ENCODE measurements at regions not wholly inside any gene's neighbourhood (a gene's known extent, or its start where the extent isn't known, plus 50 kb on each side); places are given as distances from the start of the nearest gene placed in this dataset.
A peak's percentile ranks its signal among the peaks of the same experiment; 100 is the strongest.

GRCh38 chr6:113642001-113642713 lies 215.0 kb upstream of the MARCKS start:
- H3K36me3 ChIP-seq (replicated peaks; ENCODE audit: insufficient read depth, low read length) = no peaks in the 10 kb centered on the region
- H4K20me1 ChIP-seq (ENCODE audit: insufficient read depth, low read length) = no peaks in the 10 kb centered on the region
- H3K4me3 ChIP-seq (ENCODE audit: low read length) = no peak overlapping the region
- peaks cover 3% of the 10 kb centered on the region; the same call in 1 of the 2 replicates for H3F3A ChIP-seq (ENCODE audit: insufficient read depth, low read length)
- peaks cover 27% of the 10 kb centered on the region for H3K4me1 ChIP-seq (ENCODE audit: low read length)
- no peak overlapping the region for H2AFZ ChIP-seq (ENCODE audit: low read length)
- H3K79me2 ChIP-seq (ENCODE audit: low read length) = no peaks in the 10 kb centered on the region
- H3K9me2 ChIP-seq (replicated peaks; ENCODE audit: insufficient read depth, low read length) = no peaks in the 10 kb centered on the region
- no peaks in the 10 kb centered on the region for H3K9me3 ChIP-seq (replicated peaks; ENCODE audit: insufficient read depth, low read length)
- no peak overlapping the region for H3K9ac ChIP-seq (ENCODE audit: low read length)
- TF ChIP-seq EZH2phosphoT487 (IDR thresholded peaks at IDR 0.05; ENCODE audit: low read length) = no peak
- no peak for TF ChIP-seq EZH2 (optimal IDR thresholded peaks at IDR 0.05; ENCODE audit: low read depth, low read length)
- no peak for TF ChIP-seq CTCF (IDR thresholded peaks at IDR 0.05; ENCODE audit: low read length)
- no peak overlapping the region for H3K4me2 ChIP-seq (ENCODE audit: low read depth, low read length)
- no peak for DNase-seq
- no peak overlapping the region for H3K27ac ChIP-seq (ENCODE audit: low read length)
- H3K27me3 ChIP-seq (replicated peaks; ENCODE audit: insufficient read depth, low read length) = no peaks in the 10 kb centered on the region

DNA sequence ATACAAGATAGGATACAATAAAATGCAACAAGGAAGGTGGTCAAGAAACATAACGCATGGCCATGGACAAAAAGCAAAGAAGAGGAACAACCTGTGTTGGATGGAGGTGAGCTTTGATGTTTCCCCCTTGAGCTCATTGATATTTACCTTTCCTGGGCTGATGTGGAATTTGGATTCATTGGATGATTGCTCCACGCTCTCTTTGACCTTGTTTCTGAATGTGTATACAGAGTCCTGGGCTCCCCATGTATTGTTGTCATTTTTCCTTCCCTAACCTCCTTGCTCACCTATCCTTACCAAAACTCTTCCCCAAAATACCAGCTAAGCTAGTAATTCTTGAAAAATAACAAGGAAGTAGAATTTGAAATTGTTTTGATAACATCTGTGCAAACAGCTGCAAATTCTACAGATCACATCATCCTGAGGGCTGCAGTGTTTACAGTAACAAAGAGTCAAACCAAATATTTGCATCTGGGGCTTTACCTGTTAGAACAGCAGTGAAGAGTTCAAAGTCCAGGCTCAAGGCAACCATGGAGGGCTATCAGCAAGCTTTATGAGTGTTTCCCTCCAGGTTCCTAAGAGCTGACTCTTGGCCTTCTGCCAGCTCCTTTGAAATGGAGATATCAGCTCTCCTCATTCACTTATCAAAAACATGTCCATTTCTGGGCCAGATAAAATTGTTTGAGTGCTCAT lies 214.3 kb upstream of the MARCKS start:
- Histone ChIP-seq H3K4me3 (ENCODE audit: low read length) (no peak overlapping the region), H3K36me3 (replicated peaks; ENCODE audit: insufficient read depth, low read length) (no peaks in the 10 kb centered on the region), H3K27ac (ENCODE audit: low read length) (no peak overlapping the region), H4K20me1 (ENCODE audit: insufficient read depth, low read length) (no peaks in the 10 kb centered on the region), H2AFZ (ENCODE audit: low read length) (no peak overlapping the region), H3F3A (ENCODE audit: insufficient read depth, low read length) (peaks cover 6% of the 10 kb centered on the region; the same call in 1 of the 2 replicates), H3K4me2 (ENCODE audit: low read depth, low read length) (no peak overlapping the region), H3K4me1 (ENCODE audit: low read length) (peaks cover 32% of the 10 kb centered on the region), H3K27me3 (replicated peaks; ENCODE audit: insufficient read depth, low read length) (no peaks in the 10 kb centered on the region), H3K9me2 (replicated peaks; ENCODE audit: insufficient read depth, low read length) (no peaks in the 10 kb centered on the region), H3K9ac (ENCODE audit: low read length) (no peak overlapping the region), H3K9me3 (replicated peaks; ENCODE audit: insufficient read depth, low read length) (no peaks in the 10 kb centered on the region), H3K79me2 (ENCODE audit: low read length) (no peaks in the 10 kb centered on the region)
- no peak for TF ChIP-seq CTCF (IDR thresholded peaks at IDR 0.05; ENCODE audit: low read length)
- TF ChIP-seq EZH2 (optimal IDR thresholded peaks at IDR 0.05; ENCODE audit: low read depth, low read length) = no peak
- TF ChIP-seq EZH2phosphoT487 (IDR thresholded peaks at IDR 0.05; ENCODE audit: low read length) = no peak
- peak; percentile 45 for DNase-seq

- Histone ChIP-seq H3K9ac (ENCODE audit: low read length) (no peak overlapping the region), H3K4me2 (ENCODE audit: low read depth, low read length) (no peak overlapping the region), H3K27ac (ENCODE audit: low read length) (no peak overlapping the region), H3F3A (ENCODE audit: insufficient read depth, low read length) (peaks cover 6% of the 10 kb centered on the region; the same call in 1 of the 2 replicates), H3K4me1 (ENCODE audit: low read length) (peaks cover 32% of the 10 kb centered on the region), H2AFZ (ENCODE audit: low read length) (no peak overlapping the region), H3K4me3 (ENCODE audit: low read length) (no peak overlapping the region), H3K79me2 (ENCODE audit: low read length) (no peaks in the 10 kb centered on the region), H3K9me2 (replicated peaks; ENCODE audit: insufficient read depth, low read length) (no peaks in the 10 kb centered on the region), H3K27me3 (replicated peaks; ENCODE audit: insufficient read depth, low read length) (no peaks in the 10 kb centered on the region), H3K36me3 (replicated peaks; ENCODE audit: insufficient read depth, low read length) (no peaks in the 10 kb centered on the region), H4K20me1 (ENCODE audit: insufficient read depth, low read length) (no peaks in the 10 kb centered on the region), H3K9me3 (replicated peaks; ENCODE audit: insufficient read depth, low read length) (no peaks in the 10 kb centered on the region)
- no peak for DNase-seq
- no peak for TF ChIP-seq CTCF (IDR thresholded peaks at IDR 0.05; ENCODE audit: low read length)
- TF ChIP-seq EZH2 (optimal IDR thresholded peaks at IDR 0.05; ENCODE audit: low read depth, low read length) = no peak
- TF ChIP-seq EZH2phosphoT487 (IDR thresholded peaks at IDR 0.05; ENCODE audit: low read length) = no peak
These were observed 213.8 kb upstream of the MARCKS start for GRCh38 chr6:113643407-113643770.

All from MM.1S (cell line).